Tibial nerve (tissue), 4 donors: ENCODE measurements at regions not wholly inside any gene's neighbourhood (a gene's known extent, or its start where the extent isn't known, plus 50 kb on each side); places are given as distances from the start of the nearest gene placed in this dataset.

Source experiments
- DNase-seq, 2 donors: peaks; one replicate each; pipeline ENCODE4 v3.0.0-alpha.2; 2019; ENCODE audit warnings: low spot score in 2 of 2
- H3K27ac ChIP-seq, 4 donors: fragments of 200-600 bp; sonication (generic) in 3 of 4; one replicate each; pipeline ENCODE4 v1.5.1; 2017 to 2019; ENCODE audit warnings: mild to moderate bottlenecking in 1 of 4
- H3K27me3 ChIP-seq, 2 donors: fragments of 200-600 bp; sonication (generic) in 1 of 2; one replicate each; pipeline versions ENCODE4 v1.5.1 to v1.6.0; 2017 to 2019
- H3K36me3 ChIP-seq, 3 donors: fragments of 200-600 bp; sonication (generic); one replicate each; pipeline ENCODE4 v1.5.1; 2018 to 2019
- H3K4me1 ChIP-seq, 4 donors: fragments of 200-600 bp; sonication (generic) in 3 of 4; one replicate each; pipeline ENCODE4 v1.5.1; 2017 to 2019
- H3K4me3 ChIP-seq, 4 donors: fragments of 200-600 bp; sonication (generic) in 3 of 4; one replicate each; pipeline ENCODE4 v1.5.1; 2017 to 2019; ENCODE audit warnings: mild to moderate bottlenecking in 1 of 4, moderate library complexity in 1 of 4
- H3K9me3 ChIP-seq, 4 donors: fragments of 200-600 bp; sonication (generic) in 3 of 4; one replicate each; pipeline ENCODE4 v1.5.1; 2017 to 2019
- CTCF ChIP-seq, 5 experiments: fragments of 200-600 bp in 3 of 5; fragments of 450-650 bp in 2 of 5; sonication (generic) in 3 of 5; IDR thresholded peaks; one replicate each; pipeline ENCODE4 v1.5.1; 2016 to 2019; ENCODE audit warnings: antibody characterized with exemption in 5 of 5, mild to moderate bottlenecking in 3 of 5, moderate library complexity in 2 of 5
- EP300 ChIP-seq, 2 donors: sonication (generic); formaldehyde crosslinking; IDR thresholded peaks; one replicate each; pipeline ENCODE4 v1.6.1; 2017; ENCODE audit warnings: antibody characterized with exemption in 2 of 2, mild to moderate bottlenecking in 1 of 2
- POLR2A ChIP-seq, 2 donors: fragments of 450-650 bp; IDR thresholded peaks; one replicate each; pipeline ENCODE4 v1.6.1; 2017; ENCODE audit warnings: antibody characterized with exemption in 2 of 2, mild to moderate bottlenecking in 2 of 2, moderate library complexity in 2 of 2
- WGBS, 2 donors: methylation state at CpG; one replicate each; pipeline ENCODE4 v1.1.5; 2018; 5-methylcytosine and 5-hydroxymethylcytosine counted together

DNA sequence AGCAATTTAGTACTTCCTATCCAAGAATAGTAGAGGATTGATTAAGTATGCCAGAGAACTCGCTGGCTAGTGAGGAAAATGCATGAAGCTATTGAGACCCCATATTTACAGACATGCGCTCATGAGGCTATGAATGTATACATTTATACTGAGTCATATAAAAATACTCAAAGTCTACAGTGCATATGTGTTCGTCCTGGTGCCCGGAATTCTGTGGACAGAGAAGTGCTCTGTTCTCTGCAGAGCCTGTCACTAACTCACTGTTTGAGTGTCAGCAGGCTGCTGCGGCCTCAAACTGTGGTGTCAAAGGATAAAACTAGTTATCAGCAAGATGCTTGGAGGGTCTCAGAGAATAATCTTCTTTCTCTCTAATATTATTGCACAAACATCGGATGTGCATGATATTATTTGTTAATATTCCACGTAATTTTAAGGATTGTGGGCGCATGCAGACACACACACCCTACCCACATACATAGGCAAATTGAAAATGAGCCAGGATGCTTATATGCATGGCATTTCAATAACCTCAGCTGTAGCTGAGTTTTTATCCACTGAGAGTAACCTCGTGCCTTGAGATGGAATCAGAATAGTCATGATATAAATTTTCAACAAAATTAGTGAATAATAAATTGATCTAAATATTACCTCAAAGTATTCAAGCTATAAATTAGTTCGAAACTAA, 50.0 kb upstream of the TSC22D2 start:
- Histone ChIP-seq H3K4me3 (peak overlapping the region in 1 of 4 donors; percentile 1), H3K27me3 (no peaks in the 10 kb centered on the region), H3K36me3 (no peaks in the 10 kb centered on the region), H3K27ac (peak overlapping the region in 2 of 4 donors; percentile 2 to 32), H3K9me3 (no peaks in the 10 kb centered on the region), H3K4me1 (no peaks in the 10 kb centered on the region)
- TF ChIP-seq EP300 (IDR thresholded peaks at IDR 0.05) = no peak
- no peak for TF ChIP-seq CTCF (IDR thresholded peaks at IDR 0.05)
- no peak for TF ChIP-seq POLR2A (IDR thresholded peaks at IDR 0.05)
- DNase-seq = no peak
- WGBS, 2 donors = 54 to 60% methylated on average over 10 of the region's 10 CpGs

DNA sequence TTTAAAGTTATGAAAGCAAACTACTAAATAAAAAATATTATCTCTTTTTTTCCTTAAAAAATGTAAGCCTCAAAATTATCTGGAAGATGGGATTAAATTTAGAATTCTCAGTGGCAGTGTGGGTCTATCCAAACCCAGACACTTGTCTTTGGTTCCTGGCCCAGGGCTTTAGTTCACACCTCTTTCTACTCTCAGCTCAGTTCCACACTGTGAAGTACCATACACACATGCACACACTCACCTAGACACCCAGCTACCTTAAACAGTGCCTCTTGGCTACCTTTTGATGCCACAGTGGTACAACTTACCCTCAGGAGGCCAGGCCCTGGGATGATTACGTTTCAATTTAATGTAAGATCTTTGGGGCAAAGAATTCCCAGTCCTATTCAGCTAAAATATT, 51.0 kb upstream of the TSC22D2 start:
- H3K27ac ChIP-seq = peak overlapping the region in 1 of 4 donors; percentile 15
- 38 to 52% methylated on average over 1 of the region's 1 CpG for WGBS, 2 donors
- no peaks in the 10 kb centered on the region for H3K4me1 ChIP-seq
- no peak overlapping the region for H3K4me3 ChIP-seq
- no peak for DNase-seq
- TF ChIP-seq EP300 (IDR thresholded peaks at IDR 0.05) = no peak
- no peak for TF ChIP-seq CTCF (IDR thresholded peaks at IDR 0.05)
- no peak for TF ChIP-seq POLR2A (IDR thresholded peaks at IDR 0.05)
- no peaks in the 10 kb centered on the region for H3K36me3 ChIP-seq
- H3K9me3 ChIP-seq = no peaks in the 10 kb centered on the region
- H3K27me3 ChIP-seq = no peaks in the 10 kb centered on the region

GRCh38 chr3:150355574-150355973, 52.5 kb upstream of the TSC22D2 start:
- no peak for DNase-seq
- Histone ChIP-seq H3K9me3 (no peaks in the 10 kb centered on the region), H3K36me3 (no peaks in the 10 kb centered on the region), H3K4me1 (peaks cover 0 to 2% (median 0%) of the 10 kb centered on the region in 4 donors), H3K27me3 (no peaks in the 10 kb centered on the region), H3K4me3 (no peak overlapping the region), H3K27ac (no peak overlapping the region)
- TF ChIP-seq CTCF (IDR thresholded peaks at IDR 0.05) = no peak
- no peak for TF ChIP-seq POLR2A (IDR thresholded peaks at IDR 0.05)
- WGBS, 2 donors = 22 to 31% methylated on average over 1 of the region's 1 CpG

GRCh38 chr3:150352931-150353330, 55.2 kb upstream of the TSC22D2 start:
- 96 to 98% methylated on average over 4 of the region's 4 CpGs for WGBS, 2 donors
- Histone ChIP-seq H3K4me3 (no peak overlapping the region), H3K9me3 (no peaks in the 10 kb centered on the region), H3K36me3 (no peaks in the 10 kb centered on the region), H3K4me1 (peaks cover 0 to 26% (median 6%) of the 10 kb centered on the region in 4 donors), H3K27ac (no peak overlapping the region), H3K27me3 (no peaks in the 10 kb centered on the region)
- no peak for DNase-seq
- TF ChIP-seq CTCF (IDR thresholded peaks at IDR 0.05) (no peak), EP300 (IDR thresholded peaks at IDR 0.05) (no peak), POLR2A (IDR thresholded peaks at IDR 0.05) (no peak)

DNA sequence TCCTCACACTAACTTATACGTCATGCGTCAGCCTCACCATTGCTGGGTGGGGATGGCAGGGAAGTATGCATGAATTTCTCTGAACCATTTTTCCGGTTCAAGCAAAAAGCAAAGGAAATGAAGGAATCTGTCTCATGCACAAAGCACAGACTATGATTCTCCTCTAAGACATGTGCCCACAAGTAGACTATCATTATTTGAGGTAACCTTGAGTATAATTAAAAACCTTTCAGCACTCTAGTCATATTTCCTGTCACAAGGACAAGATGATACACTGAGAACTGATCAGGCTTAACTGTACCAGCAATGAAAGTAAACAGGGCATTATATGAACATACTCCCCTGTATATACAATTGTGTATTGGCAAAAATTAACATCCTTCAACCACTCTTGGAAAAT, 56.7 kb upstream of the TSC22D2 start:
- H3K4me1 ChIP-seq = peaks cover 0 to 38% (median 12%) of the 10 kb centered on the region in 4 donors
- H3K4me3 ChIP-seq = no peak overlapping the region
- no peaks in the 10 kb centered on the region for H3K27me3 ChIP-seq
- no peaks in the 10 kb centered on the region for H3K9me3 ChIP-seq
- H3K27ac ChIP-seq = no peak overlapping the region
- DNase-seq = no peak
- H3K36me3 ChIP-seq = no peaks in the 10 kb centered on the region
- no peak for TF ChIP-seq CTCF (IDR thresholded peaks at IDR 0.05)
- WGBS, 2 donors = 97% methylated on average over 3 of the region's 3 CpGs
